HEK293T (cell line): ENCODE measurements at regions not wholly inside any gene's neighbourhood (a gene's known extent, or its start where the extent isn't known, plus 50 kb on each side); places are given as distances from the start of the nearest gene placed in this dataset.

Source experiments
- FOXM1 ChIP-seq: fragments of 450-650 bp; IDR thresholded peaks from 2 replicates; pipeline ENCODE4 v1.6.1; 2017; ENCODE audit warnings: mild to moderate bottlenecking, borderline replicate concordance
- SUZ12 ChIP-seq: fragments of 450-650 bp; IDR thresholded peaks from 2 replicates; pipeline ENCODE4 v1.6.1; 2016; ENCODE audit warnings: mild to moderate bottlenecking

DNA sequence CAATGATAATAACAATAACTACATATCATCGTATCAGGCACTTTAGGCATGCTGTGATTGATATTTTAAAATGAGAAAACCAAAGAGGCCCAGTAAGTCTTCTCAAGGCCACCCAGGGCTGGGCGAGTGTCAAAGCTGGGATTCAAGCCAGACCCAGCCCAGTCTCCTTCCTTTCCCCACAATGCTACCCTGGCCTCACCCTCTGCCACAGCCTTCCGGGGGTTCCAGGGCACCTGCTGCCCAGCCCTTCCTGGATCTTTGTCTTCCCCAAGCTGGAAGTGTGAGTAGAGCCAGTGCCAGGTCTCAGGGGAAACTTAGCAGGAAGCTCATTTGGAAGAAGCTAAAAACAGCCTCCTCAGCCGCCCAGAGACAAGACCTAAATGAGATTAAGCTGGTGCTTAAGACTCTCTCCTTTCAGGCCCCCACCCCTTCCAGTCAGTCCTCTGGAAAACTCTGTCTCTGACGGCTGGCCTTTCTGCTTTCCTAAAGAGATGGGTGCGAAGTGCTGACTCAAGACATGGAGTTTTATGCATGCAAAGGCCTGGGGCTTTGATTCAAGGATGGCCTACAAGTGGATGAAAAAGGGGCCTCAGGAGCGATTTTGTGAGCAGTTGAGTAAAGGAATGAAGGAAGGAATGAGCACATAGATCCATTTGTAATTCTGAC lies 184.2 kb downstream of the KCNA5 start:
- TF ChIP-seq FOXM1 (no peak), SUZ12 (no peak)
